COLO668 (cell line): ENCODE measurements at regions not wholly inside any gene's neighbourhood (a gene's known extent, or its start where the extent isn't known, plus 50 kb on each side); places are given as distances from the start of the nearest gene placed in this dataset.

ENCODE experiments used
- DNase-seq: peaks from one replicate; lab custom pipeline; 2025; ENCODE audit not compliant: unreplicated experiment; lab: John Stamatoyannopoulos, UW

- DNase-seq = no peak
Measured at GRCh38 chr2:176669398-176670174, 400.3 kb downstream of the MTX2 start.

GRCh38 chr2:176675271-176675949 is 406.2 kb downstream of the MTX2 start:
- DNase-seq = no peak

GRCh38 chr2:176677746-176678265 is 408.6 kb downstream of the MTX2 start:
- no peak for DNase-seq

GRCh38 chr2:176678571-176678970 is 409.3 kb downstream of the MTX2 start:
- DNase-seq = no peak

GRCh38 chr2:176679061-176679669 is 409.9 kb downstream of the MTX2 start:
- no peak for DNase-seq

GRCh38 chr2:176680916-176681516 is 411.8 kb downstream of the MTX2 start:
- DNase-seq = no peak

GRCh38 chr2:176681584-176682115 is 412.4 kb downstream of the MTX2 start:
- DNase-seq = no peak

- DNase-seq = no peak
Measured at GRCh38 chr2:176682278-176682677, 413.0 kb downstream of the MTX2 start.

- no peak for DNase-seq
Measured at GRCh38 chr2:176683618-176684111, 414.4 kb downstream of the MTX2 start.

- no peak for DNase-seq
Measured at GRCh38 chr2:176685908-176686307, 416.7 kb downstream of the MTX2 start.

- no peak for DNase-seq
Measured at GRCh38 chr2:176686328-176686727, 417.1 kb downstream of the MTX2 start.

GRCh38 chr2:176687342-176687741 is 418.1 kb downstream of the MTX2 start:
- no peak for DNase-seq

- DNase-seq = no peak
Measured at GRCh38 chr2:176687944-176688343, 418.7 kb downstream of the MTX2 start.

GRCh38 chr2:176689711-176690110 is 420.5 kb downstream of the MTX2 start:
- DNase-seq = no peak

- DNase-seq = no peak
Measured at GRCh38 chr2:176691471-176691870, 422.2 kb downstream of the MTX2 start.

- DNase-seq = no peak
Measured at GRCh38 chr2:176692533-176692932, 423.3 kb downstream of the MTX2 start.

GRCh38 chr2:176699098-176699497 is 429.9 kb downstream of the MTX2 start:
- DNase-seq = no peak

GRCh38 chr2:176699644-176700043 is 430.4 kb downstream of the MTX2 start:
- DNase-seq = no peak

GRCh38 chr2:176702131-176702530 is 432.9 kb downstream of the MTX2 start:
- DNase-seq = no peak

- no peak for DNase-seq
Measured at GRCh38 chr2:176704282-176704858, 435.1 kb downstream of the MTX2 start.
